HUES64 (cell line): ENCODE measurements at regions not wholly inside any gene's neighbourhood (a gene's known extent, or its start where the extent isn't known, plus 50 kb on each side); places are given as distances from the start of the nearest gene placed in this dataset.

Experiments
- H3K27ac ChIP-seq: 2 replicates; pipeline ENCODE4 v1.7.0; 2013; ENCODE audit warnings: low read depth, low read length, inconsistent platforms
- H3K27me3 ChIP-seq: 2 replicates; pipeline ENCODE4 v1.6.1; 2013; ENCODE audit warnings: mild to moderate bottlenecking, low read length; ENCODE audit not compliant: insufficient read depth
- H3K36me3 ChIP-seq: 2 replicates; pipeline ENCODE4 v1.6.1; 2013; ENCODE audit warnings: mild to moderate bottlenecking, low read length; ENCODE audit not compliant: insufficient read depth
- H3K4me1 ChIP-seq: 2 replicates; pipeline ENCODE4 v1.6.1; 2013; ENCODE audit warnings: mild to moderate bottlenecking, low read length, moderate library complexity; ENCODE audit not compliant: insufficient read depth
- H3K4me3 ChIP-seq: 2 replicates; pipeline ENCODE4 v1.5.1; 2013; ENCODE audit warnings: mild to moderate bottlenecking, low read length, moderate library complexity
- H3K9ac ChIP-seq: 2 replicates; pipeline ENCODE4 v1.6.1; 2013; ENCODE audit warnings: mild to moderate bottlenecking, low read depth, low read length
- H3K9me3 ChIP-seq: 2 replicates; pipeline ENCODE4 v1.6.1; 2013; ENCODE audit warnings: low read depth, low read length; ENCODE audit not compliant: insufficient read depth
- WGBS: fragments of 150-250, 120-280 bp; methylation state at CpG from one replicate; pipeline ENCODE4 v1.1.7; 2013; ENCODE audit warnings: missing lambda C conversion rate; 5-methylcytosine and 5-hydroxymethylcytosine counted together

DNA sequence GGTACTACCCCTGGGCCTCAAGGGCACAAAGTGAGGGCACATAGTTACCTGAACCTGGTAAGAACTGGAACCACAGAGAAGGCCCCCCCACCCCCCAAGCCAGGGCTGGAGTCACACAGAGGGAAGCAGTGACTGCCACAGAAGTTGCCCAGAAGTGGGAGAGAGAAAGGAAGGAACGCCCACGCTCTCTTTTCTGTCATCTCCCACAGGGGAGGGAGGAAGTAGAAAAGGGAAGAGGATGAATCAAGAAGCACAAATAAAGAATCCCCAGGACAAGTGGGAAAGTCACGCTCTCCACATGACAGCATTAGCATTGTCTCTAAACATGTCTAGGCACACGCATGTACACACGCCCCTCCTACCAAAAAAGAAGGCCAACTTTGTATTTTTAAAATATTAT lies 114.7 kb upstream of the FRMD4B start:
- H3K4me3 ChIP-seq = no peak overlapping the region
- H3K36me3 ChIP-seq = no peaks in the 10 kb centered on the region
- no peak overlapping the region for H3K9ac ChIP-seq
- no peak overlapping the region for H3K27ac ChIP-seq
- H3K9me3 ChIP-seq = no peaks in the 10 kb centered on the region
- 96% methylated on average over 5 of the region's 5 CpGs for WGBS
- no peaks in the 10 kb centered on the region for H3K27me3 ChIP-seq
- no peaks in the 10 kb centered on the region for H3K4me1 ChIP-seq

DNA sequence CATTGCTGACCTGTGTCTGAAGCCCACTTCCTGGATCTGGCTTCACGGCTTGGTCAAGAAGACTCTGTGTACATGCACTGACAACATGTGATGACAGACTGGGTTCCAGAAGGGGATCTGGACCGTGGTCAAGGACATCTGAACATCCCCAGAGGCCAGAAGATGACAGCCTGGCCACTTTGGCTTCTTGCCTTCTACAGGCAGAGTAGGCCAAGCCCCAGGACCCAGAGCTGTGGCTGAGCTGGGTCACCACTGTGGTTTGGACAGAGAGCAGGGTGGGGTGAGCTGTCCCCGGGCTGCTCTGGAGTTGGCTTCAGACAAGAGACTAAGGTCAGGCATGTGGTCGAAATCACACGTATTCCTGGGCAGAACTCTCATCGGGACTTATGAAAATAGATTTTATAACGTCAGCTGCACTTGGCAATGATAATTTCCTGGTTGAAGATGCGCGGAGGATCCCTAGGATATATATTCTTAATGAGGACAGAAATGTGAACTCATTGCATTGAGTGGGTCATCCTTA lies 114.1 kb upstream of the FRMD4B start:
- 92% methylated on average over 9 of the region's 9 CpGs for WGBS
- no peak overlapping the region for H3K4me3 ChIP-seq
- no peaks in the 10 kb centered on the region for H3K36me3 ChIP-seq
- H3K27me3 ChIP-seq = no peaks in the 10 kb centered on the region
- no peaks in the 10 kb centered on the region for H3K9me3 ChIP-seq
- H3K9ac ChIP-seq = no peak overlapping the region
- no peaks in the 10 kb centered on the region for H3K4me1 ChIP-seq
- H3K27ac ChIP-seq = no peak overlapping the region

DNA sequence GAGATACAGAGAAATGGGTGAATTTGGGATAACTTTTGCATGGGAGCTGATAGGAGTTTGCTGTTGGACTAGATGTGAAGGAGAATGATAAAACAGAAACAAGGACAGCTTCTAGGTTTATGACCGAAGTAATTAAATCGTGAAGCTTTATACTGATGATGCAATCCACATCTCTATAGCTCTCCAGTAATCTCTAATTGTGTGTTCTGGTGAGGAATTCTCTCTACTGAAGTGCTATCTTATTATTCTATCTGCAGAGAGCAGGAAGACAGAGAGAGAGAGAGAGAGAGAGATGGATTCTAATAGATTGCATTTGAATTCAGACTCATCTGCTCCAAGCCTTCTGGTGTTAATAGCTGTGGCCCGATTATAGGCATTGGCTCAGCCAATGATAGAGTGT lies 113.5 kb upstream of the FRMD4B start:
- Histone ChIP-seq H3K9ac (no peak overlapping the region), H3K9me3 (no peaks in the 10 kb centered on the region), H3K4me3 (no peak overlapping the region), H3K36me3 (no peaks in the 10 kb centered on the region), H3K27ac (no peak overlapping the region), H3K27me3 (no peaks in the 10 kb centered on the region), H3K4me1 (no peaks in the 10 kb centered on the region)
- 85% methylated on average over 1 of the region's 3 CpGs for WGBS

DNA sequence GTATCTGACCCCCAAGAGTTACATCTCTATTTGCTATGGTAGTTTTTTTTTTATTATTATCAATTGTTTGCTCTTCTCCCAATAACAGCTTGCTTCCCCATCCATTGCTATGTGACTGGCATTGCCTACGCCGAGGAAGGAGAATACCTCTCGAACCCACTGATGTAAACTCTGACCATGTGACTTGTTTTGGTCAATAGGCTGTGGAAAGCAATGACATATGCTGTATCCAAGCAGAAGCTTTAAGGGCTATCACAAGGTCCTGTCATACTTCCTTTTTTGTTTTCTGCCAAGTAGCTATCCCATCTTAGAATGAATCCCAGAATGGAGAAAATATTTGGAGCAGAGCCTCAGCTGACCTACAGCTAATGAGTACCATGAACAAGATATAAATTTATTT lies 111.0 kb upstream of the FRMD4B start:
- Histone ChIP-seq H3K36me3 (no peaks in the 10 kb centered on the region), H3K9me3 (no peaks in the 10 kb centered on the region), H3K4me1 (0 out of 2 replicates have a peak, but pooled peaks cover 2% of the 10 kb centered on the region), H3K4me3 (no peak overlapping the region), H3K27ac (no peak overlapping the region), H3K9ac (no peak overlapping the region), H3K27me3 (no peaks in the 10 kb centered on the region)
- 87% methylated on average over 3 of the region's 3 CpGs for WGBS

DNA sequence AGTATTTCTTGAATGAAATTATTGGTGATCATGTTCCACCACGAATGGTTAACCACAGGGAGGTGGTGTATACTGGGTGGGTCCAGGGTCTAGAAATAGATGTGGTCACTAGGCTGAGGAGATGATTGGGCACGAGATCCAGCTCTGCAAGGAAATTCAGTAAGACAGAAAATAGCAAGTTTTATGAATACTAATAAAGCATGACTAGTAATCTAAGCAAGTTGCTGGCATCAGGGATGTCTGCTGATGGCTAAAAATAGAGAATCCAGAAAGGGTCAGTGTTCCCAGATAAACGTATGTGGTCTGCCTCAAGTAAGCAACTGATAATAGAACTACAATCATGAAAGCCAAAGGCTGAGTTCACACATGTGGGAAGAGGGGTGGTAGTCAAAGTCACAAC lies 108.3 kb upstream of the FRMD4B start:
- Histone ChIP-seq H3K36me3 (no peaks in the 10 kb centered on the region), H3K9ac (no peak overlapping the region), H3K4me1 (peaks cover 19% of the 10 kb centered on the region), H3K27me3 (no peaks in the 10 kb centered on the region), H3K27ac (no peak overlapping the region), H3K4me3 (no peak overlapping the region), H3K9me3 (no peaks in the 10 kb centered on the region)
- 95% methylated on average over 3 of the region's 3 CpGs for WGBS

DNA sequence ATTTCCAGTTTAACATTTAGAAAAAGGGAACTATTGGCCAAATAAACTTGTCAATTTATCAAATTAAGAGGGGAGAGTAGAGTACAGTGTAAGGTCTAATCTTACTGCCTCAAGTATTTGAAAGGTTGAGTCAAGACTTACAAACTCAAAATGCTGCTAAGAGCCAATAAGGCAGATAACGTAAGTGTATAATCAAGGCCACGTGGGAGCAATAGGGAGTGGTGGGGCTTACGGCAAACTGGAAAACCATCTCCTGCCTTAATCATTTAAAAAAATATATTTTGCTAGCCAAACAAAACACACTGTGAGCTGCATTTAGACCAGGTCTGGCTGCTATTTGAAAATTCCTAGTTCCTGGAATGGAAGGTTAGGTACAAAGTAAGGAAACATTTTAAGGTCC lies 107.3 kb upstream of the FRMD4B start:
- H3K36me3 ChIP-seq = no peaks in the 10 kb centered on the region
- no peak overlapping the region for H3K4me3 ChIP-seq
- H3K9me3 ChIP-seq = no peaks in the 10 kb centered on the region
- peaks cover 19% of the 10 kb centered on the region for H3K4me1 ChIP-seq
- H3K27ac ChIP-seq = no peak overlapping the region
- WGBS = 100% methylated on average over 3 of the region's 3 CpGs
- H3K9ac ChIP-seq = no peak overlapping the region
- no peaks in the 10 kb centered on the region for H3K27me3 ChIP-seq

DNA sequence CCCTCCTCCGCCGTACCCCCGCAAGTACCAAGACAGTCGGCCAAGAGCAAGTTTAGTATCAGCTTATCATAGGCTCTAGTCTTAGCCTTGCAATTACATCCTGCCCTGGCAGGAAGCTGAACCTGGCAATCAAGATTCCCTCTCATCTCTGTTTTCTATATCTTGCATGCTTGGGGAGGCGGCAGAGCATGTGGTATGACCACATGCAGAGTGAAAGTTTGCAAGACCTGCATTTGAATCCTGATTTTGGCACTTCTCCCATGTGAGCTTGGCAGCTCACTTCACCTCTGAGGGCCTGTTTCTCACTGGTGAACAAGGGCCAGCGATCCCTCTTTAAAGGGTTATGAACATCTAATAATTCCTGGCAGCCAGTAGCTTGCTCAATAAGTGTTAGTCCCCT lies 106.1 kb upstream of the FRMD4B start:
- peaks cover 19% of the 10 kb centered on the region for H3K4me1 ChIP-seq

DNA sequence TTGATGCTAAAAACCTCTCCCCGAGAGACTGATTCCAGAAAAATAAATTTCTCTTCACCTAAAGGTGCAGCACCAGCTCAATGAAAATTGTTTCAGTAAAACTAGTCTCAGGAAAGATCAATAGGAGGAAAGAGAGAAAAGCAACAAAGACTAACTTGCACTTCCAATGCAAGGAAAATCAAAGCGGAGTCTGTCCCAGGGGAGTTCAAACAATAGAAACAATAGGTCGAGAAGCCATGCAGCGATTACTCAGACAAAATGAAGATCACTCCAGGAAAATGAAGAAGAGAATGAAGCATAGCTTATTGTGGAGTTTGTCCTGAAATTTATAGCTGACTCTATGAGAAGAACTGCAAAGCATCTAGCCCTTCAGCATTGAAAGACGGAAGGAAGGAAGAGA lies 105.1 kb upstream of the FRMD4B start:
- Histone ChIP-seq H3K4me1 (peaks cover 19% of the 10 kb centered on the region), H3K9ac (no peak overlapping the region), H3K27ac (no peak overlapping the region), H3K4me3 (no peak overlapping the region), H3K36me3 (no peaks in the 10 kb centered on the region), H3K9me3 (no peaks in the 10 kb centered on the region), H3K27me3 (no peaks in the 10 kb centered on the region)
- WGBS = 54% methylated on average over 5 of the region's 5 CpGs

More for the DNA sequence above, 106.1 kb upstream of the FRMD4B start:
- Histone ChIP-seq H3K27ac (no peak overlapping the region), H3K9ac (no peak overlapping the region), H3K27me3 (no peaks in the 10 kb centered on the region), H3K36me3 (no peaks in the 10 kb centered on the region), H3K4me3 (no peak overlapping the region), H3K9me3 (no peaks in the 10 kb centered on the region)
- WGBS = 89% methylated on average over 6 of the region's 6 CpGs

DNA sequence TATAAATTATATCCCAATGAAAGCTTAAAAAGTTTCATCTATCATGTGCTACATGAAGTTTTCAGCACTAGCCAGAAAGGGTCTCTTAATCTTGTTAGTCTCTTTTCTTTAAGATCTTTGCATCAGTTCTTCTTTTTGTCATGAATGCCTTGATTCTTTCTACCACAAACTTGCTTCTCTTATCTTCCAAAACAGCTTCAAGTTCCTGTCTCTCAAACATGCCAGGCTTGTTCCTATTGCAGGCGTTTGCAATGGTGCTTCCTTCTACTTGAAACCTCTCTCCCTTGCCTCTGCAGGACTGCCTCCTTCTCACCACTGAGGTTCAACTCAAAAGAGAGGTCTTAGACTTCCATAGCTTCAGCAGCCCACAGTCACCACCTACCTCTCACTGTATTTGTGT lies 104.3 kb upstream of the FRMD4B start:
- Histone ChIP-seq H3K36me3 (no peaks in the 10 kb centered on the region), H3K4me3 (no peak overlapping the region), H3K9me3 (no peaks in the 10 kb centered on the region), H3K9ac (no peak overlapping the region), H3K27ac (no peak overlapping the region), H3K4me1 (peaks cover 19% of the 10 kb centered on the region), H3K27me3 (no peaks in the 10 kb centered on the region)
- WGBS = 70% methylated on average over 1 of the region's 1 CpG

DNA sequence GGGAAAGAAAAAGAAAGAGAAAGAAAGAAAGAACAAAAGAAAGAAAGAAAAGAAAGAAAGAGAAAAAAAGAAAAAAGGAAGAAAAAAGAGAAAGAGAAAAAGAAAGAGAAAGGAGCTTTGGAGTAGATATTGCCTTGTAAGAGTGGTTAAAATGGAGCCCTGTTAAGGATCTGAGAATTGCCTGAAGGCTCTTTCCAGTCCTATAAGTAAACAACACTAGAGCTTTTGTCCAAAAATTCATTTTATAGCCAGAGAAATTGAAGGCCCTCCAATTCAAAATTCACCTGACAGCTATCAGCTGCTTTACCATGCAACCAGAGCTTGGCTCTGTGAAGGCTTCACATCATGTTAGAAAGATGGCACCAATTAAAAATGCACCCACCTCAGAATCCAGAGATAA lies 102.1 kb upstream of the FRMD4B start:
- H3K4me1 ChIP-seq = peaks cover 19% of the 10 kb centered on the region
- H3K36me3 ChIP-seq = no peaks in the 10 kb centered on the region
- H3K4me3 ChIP-seq = no peak overlapping the region
- no peak overlapping the region for H3K27ac ChIP-seq
- H3K27me3 ChIP-seq = no peaks in the 10 kb centered on the region
- no peak overlapping the region for H3K9ac ChIP-seq
- no peaks in the 10 kb centered on the region for H3K9me3 ChIP-seq

DNA sequence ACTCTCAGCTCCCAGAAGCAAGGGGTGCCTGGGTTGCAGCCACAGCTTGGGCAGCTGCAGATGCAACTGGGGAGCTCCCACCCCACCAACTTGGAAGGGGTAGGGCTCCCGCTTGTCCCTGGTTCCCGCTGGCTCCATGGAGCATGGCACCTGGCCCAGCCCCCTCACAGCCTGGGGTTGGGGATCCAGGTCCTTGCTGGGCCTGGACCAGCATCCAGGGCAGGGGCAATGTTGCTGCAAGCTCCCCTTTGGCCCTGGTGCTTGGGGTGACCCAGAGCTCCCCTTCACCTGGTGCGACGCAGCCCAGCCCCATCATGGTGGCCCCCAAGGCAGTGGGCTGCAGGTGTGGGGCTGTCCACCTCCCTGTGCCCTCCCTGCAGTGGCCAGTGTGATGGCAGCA lies 99.6 kb upstream of the FRMD4B start:
- Histone ChIP-seq H3K9me3 (peaks cover 10% of the 10 kb centered on the region; the same call in 1 of the 2 replicates), H3K36me3 (no peaks in the 10 kb centered on the region), H3K4me1 (peaks cover 2% of the 10 kb centered on the region), H3K27ac (no peak overlapping the region), H3K4me3 (no peak overlapping the region), H3K9ac (no peak overlapping the region), H3K27me3 (no peaks in the 10 kb centered on the region)
- 96% methylated on average over 4 of the region's 4 CpGs for WGBS
